GM18520 (cell line): ENCODE measurements at regions not wholly inside any gene's neighbourhood (a gene's known extent, or its start where the extent isn't known, plus 50 kb on each side); places are given as distances from the start of the nearest gene placed in this dataset.

Source experiments
- ATAC-seq: cut with Tn5 transposase; IDR thresholded peaks from one replicate; pipeline ENCODE4 v1.9.1; 2021; ENCODE audit not compliant: unreplicated experiment

GRCh38 chr2:128564131-128564530 is 245.5 kb upstream of the HS6ST1 start:
- ATAC-seq: no peak

- no peak for ATAC-seq
Observed at GRCh38 chr2:128564551-128564950, 245.9 kb upstream of the HS6ST1 start.

- ATAC-seq: no peak
Observed at GRCh38 chr2:128565441-128565840, 246.8 kb upstream of the HS6ST1 start.

GRCh38 chr2:128566671-128567070 is 248.0 kb upstream of the HS6ST1 start:
- ATAC-seq: no peak

- no peak for ATAC-seq
Observed at GRCh38 chr2:128568106-128568505, 249.4 kb upstream of the HS6ST1 start.

- ATAC-seq: no peak
Observed at GRCh38 chr2:128573116-128573515, 254.4 kb upstream of the HS6ST1 start.

- ATAC-seq: no peak
Observed at GRCh38 chr2:128573531-128573930, 254.9 kb upstream of the HS6ST1 start.

GRCh38 chr2:128577141-128577930 is 258.7 kb upstream of the HS6ST1 start:
- ATAC-seq: no peak

GRCh38 chr2:128578406-128579390 is 260.0 kb upstream of the HS6ST1 start:
- no peak for ATAC-seq

GRCh38 chr2:128579825-128580224 is 261.2 kb upstream of the HS6ST1 start:
- no peak for ATAC-seq

GRCh38 chr2:128580988-128581848 is 262.6 kb upstream of the HS6ST1 start:
- no peak for ATAC-seq

GRCh38 chr2:128581849-128582244 is 263.2 kb upstream of the HS6ST1 start:
- ATAC-seq: no peak

- ATAC-seq: no peak
Observed at GRCh38 chr2:128584296-128584890, 265.7 kb upstream of the HS6ST1 start.

- no peak for ATAC-seq
Observed at GRCh38 chr2:128585706-128586105, 267.0 kb upstream of the HS6ST1 start.

- ATAC-seq: no peak
Observed at GRCh38 chr2:128589681-128590080, 271.0 kb upstream of the HS6ST1 start.

GRCh38 chr2:128590309-128591021 is 271.8 kb upstream of the HS6ST1 start:
- no peak for ATAC-seq

GRCh38 chr2:128591022-128591860 is 272.6 kb upstream of the HS6ST1 start:
- no peak for ATAC-seq

GRCh38 chr2:128591861-128592822 is 273.5 kb upstream of the HS6ST1 start:
- no peak for ATAC-seq
